Caco-2 (cell line): ENCODE measurements at regions not wholly inside any gene's neighbourhood (a gene's known extent, or its start where the extent isn't known, plus 50 kb on each side); places are given as distances from the start of the nearest gene placed in this dataset.
"Not testable (repeated sequence)": the region's sequence is repeated elsewhere in the genome, so short reads cannot be mapped to it uniquely, and the experiment has no call there.

Experiments used
- BruUV-seq: library from RNA; stranded (reverse); fragments of 400-500 nt; replicated peaks from 2 replicates; lab custom pipeline; 2021; lab: Mats Ljungman, UMichigan
- CTCF ChIA-PET: fragments of 300-600 bp; sonication (Branson Sonifier 250); formaldehyde crosslinking; loops from one replicate; lab custom pipeline; 2022; ENCODE audit warnings: antibody characterized with exemption; lab: Charles Lee
- POLR2A ChIA-PET: fragments of 300-600 bp; sonication (Branson Sonifier 250); formaldehyde crosslinking; loops from one replicate; lab custom pipeline; 2022; ENCODE audit warnings: antibody characterized with exemption; lab: Charles Lee
- DNase-seq, 2 experiments: peaks; one replicate each; pipeline versions ENCODE4 v3.0.0 to v3.0.0-alpha.2; 2020 to 2022
- H3K27me3 ChIP-seq: replicated peaks from 2 replicates; pipeline ENCODE4 v1.6.0; 2011; ENCODE audit warnings: low read length; ENCODE audit not compliant: control insufficient read depth, insufficient read depth
- H3K36me3 ChIP-seq: 2 replicates; pipeline ENCODE4 v1.5.1; 2011; ENCODE audit warnings: low read length; ENCODE audit not compliant: control insufficient read depth, insufficient read depth
- H3K4me1 ChIP-seq: fragments of 250-450 bp; sonication (Bioruptor Pico); 2 replicates; pipeline ENCODE4 v1.5.1; 2020; ENCODE audit warnings: mild to moderate bottlenecking
- H3K4me3 ChIP-seq: 2 replicates; pipeline ENCODE4 v1.5.1; 2011; ENCODE audit warnings: low read depth, mild to moderate bottlenecking, control low read depth, low read length
- H3K9me3 ChIP-seq: fragments of 250-450 bp; sonication (Bioruptor Pico); 2 replicates; pipeline ENCODE4 v1.5.1; 2020; ENCODE audit warnings: mild to moderate bottlenecking, moderate library complexity
- H3K27ac Mint-ChIP-seq: one replicate; pipeline ENCODE4 v1.8.0; 2022; ENCODE audit warnings: mixed read lengths; ENCODE audit not compliant: unreplicated experiment
- H3K27me3 Mint-ChIP-seq: one replicate; pipeline ENCODE4 v1.8.0; 2022; ENCODE audit warnings: mixed read lengths; ENCODE audit not compliant: insufficient read depth, unreplicated experiment
- H3K36me3 Mint-ChIP-seq: one replicate; pipeline ENCODE4 v1.8.0; 2022; ENCODE audit warnings: mild to moderate bottlenecking, mixed read lengths; ENCODE audit not compliant: insufficient read depth, unreplicated experiment
- H3K4me1 Mint-ChIP-seq: one replicate; pipeline ENCODE4 v1.8.0; 2022; ENCODE audit warnings: low read depth, mixed read lengths; ENCODE audit not compliant: unreplicated experiment
- H3K4me3 Mint-ChIP-seq: one replicate; pipeline ENCODE4 v1.8.0; 2022; ENCODE audit warnings: mild to moderate bottlenecking, moderate library complexity, mixed read lengths; ENCODE audit not compliant: unreplicated experiment
- H3K9me3 Mint-ChIP-seq: one replicate; pipeline ENCODE4 v1.8.0; 2022; ENCODE audit warnings: mixed read lengths; ENCODE audit not compliant: unreplicated experiment
- intact Hi-C: fragments of 100-400 bp; cut with micrococcal nuclease; formaldehyde crosslinking; loops from one replicate; pipeline ENCODE4 v1.10.0; 2022; ENCODE audit not compliant: unreplicated experiment
- TF ChIP-seq, protein P1 (sequence below), 2 experiments: fragments of 200-600 bp in 1 of 2; IDR thresholded peaks; 1 replicate in 1 of 2; 2 replicates in 1 of 2; pipeline versions ENCODE4 v1.5.1 to v1.8.0; 2011 to 2022; ENCODE audit warnings: antibody characterized with exemption in 1 of 2, control low read depth in 1 of 2, inconsistent platforms in 1 of 2, low read depth in 1 of 2, low read length in 1 of 2, mild to moderate bottlenecking in 1 of 2, moderate library complexity in 1 of 2; ENCODE audit not compliant: insufficient read depth in 1 of 2, severe bottlenecking in 1 of 2, unreplicated experiment in 1 of 2

DNA sequence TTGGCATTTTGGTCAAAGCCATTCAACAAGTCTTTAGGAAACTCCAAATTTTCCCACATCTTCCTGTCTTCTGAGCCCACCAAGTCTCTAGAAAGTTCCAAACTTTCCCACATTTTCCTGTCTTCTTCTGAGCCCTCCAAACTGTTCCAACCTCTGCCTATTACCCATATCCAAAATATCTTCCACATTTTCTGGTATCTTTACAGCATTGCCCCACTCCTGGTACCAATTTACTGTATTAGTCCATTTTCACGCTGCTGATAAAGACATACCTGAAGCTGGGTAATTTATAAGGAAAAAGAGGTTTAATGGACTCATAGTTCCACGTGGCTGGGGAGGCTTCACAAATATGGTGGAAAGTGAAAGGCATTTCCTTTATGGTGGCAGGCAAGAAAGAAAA lies 56.1 kb upstream of the GABRA3 start:
- H3K27me3 ChIP-seq, H3K4me1 Mint-ChIP-seq, H3K27me3 Mint-ChIP-seq, H3K4me1 ChIP-seq, H3K36me3 Mint-ChIP-seq, DNase-seq, CTCF ChIA-PET, POLR2A ChIA-PET, H3K36me3 ChIP-seq, H3K4me3 Mint-ChIP-seq, H3K27ac Mint-ChIP-seq, BruUV-seq, intact Hi-C loops, H3K4me3 ChIP-seq, H3K9me3 Mint-ChIP-seq, H3K9me3 ChIP-seq: not testable (repeated sequence)

- H3K4me1 ChIP-seq, result no peaks in the 10 kb centered on the region
- TF ChIP-seq, protein P1, sequence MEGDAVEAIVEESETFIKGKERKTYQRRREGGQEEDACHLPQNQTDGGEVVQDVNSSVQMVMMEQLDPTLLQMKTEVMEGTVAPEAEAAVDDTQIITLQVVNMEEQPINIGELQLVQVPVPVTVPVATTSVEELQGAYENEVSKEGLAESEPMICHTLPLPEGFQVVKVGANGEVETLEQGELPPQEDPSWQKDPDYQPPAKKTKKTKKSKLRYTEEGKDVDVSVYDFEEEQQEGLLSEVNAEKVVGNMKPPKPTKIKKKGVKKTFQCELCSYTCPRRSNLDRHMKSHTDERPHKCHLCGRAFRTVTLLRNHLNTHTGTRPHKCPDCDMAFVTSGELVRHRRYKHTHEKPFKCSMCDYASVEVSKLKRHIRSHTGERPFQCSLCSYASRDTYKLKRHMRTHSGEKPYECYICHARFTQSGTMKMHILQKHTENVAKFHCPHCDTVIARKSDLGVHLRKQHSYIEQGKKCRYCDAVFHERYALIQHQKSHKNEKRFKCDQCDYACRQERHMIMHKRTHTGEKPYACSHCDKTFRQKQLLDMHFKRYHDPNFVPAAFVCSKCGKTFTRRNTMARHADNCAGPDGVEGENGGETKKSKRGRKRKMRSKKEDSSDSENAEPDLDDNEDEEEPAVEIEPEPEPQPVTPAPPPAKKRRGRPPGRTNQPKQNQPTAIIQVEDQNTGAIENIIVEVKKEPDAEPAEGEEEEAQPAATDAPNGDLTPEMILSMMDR (IDR thresholded peaks at IDR 0.05; ENCODE audit: insufficient read depth in 1 of 2, low read depth in 1 of 2, low read length in 1 of 2, severe bottlenecking in 1 of 2, unreplicated experiment in 1 of 2), result no peak
- Mint-ChIP-seq H3K4me1 (no peaks in the 10 kb centered on the region), H3K36me3 (no peaks in the 10 kb centered on the region), H3K9me3 (no peaks in the 10 kb centered on the region), H3K27ac (no peak overlapping the region), H3K27me3 (peaks cover 3% of the 10 kb centered on the region), H3K4me3 (no peak overlapping the region)
- H3K9me3 ChIP-seq, result no peaks in the 10 kb centered on the region
- H3K27me3 ChIP-seq, result no peaks in the 10 kb centered on the region
- no peak for DNase-seq
- ChIA-PET POLR2A (no interaction called here), CTCF (no interaction called here)
- BruUV-seq, result no TSS peak
- H3K36me3 ChIP-seq, result no peaks in the 10 kb centered on the region
- intact Hi-C loops, result no loop called here
- H3K4me3 ChIP-seq, result no peak overlapping the region
Observed at GRCh38 chrX:152520653-152521052, 69.5 kb upstream of the GABRA3 start.

DNA sequence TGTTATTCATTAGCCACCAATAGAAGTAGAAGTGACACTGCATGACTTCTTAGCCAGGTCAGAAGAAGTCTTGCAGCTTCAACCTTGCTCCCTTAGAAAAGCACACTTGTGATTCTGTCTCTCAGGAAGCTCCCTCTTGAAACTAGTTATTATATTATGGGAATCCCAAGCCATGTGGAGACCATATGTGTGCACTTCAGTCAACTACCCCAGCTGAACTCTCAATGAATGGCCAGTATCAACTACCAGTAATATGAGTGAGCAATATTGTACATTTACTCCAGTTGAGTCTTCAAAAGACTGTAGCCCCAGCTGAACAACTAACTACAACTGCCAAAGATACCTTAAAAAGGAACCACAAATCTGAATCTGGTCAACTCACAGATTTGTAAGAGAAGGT lies 77.1 kb upstream of the GABRA3 start:
- TF ChIP-seq, protein P1 (IDR thresholded peaks at IDR 0.05; ENCODE audit: insufficient read depth in 1 of 2, low read depth in 1 of 2, low read length in 1 of 2, severe bottlenecking in 1 of 2, unreplicated experiment in 1 of 2), result no peak
- intact Hi-C loops, result no loop called here
- no peak overlapping the region for H3K4me3 ChIP-seq

GRCh38 chrX:152530967-152531366 lies 79.9 kb upstream of the GABRA3 start:
- Histone ChIP-seq H3K27me3 (no peaks in the 10 kb centered on the region), H3K36me3 (no peaks in the 10 kb centered on the region), H3K4me3 (no peak overlapping the region), H3K4me1 (no peaks in the 10 kb centered on the region), H3K9me3 (no peaks in the 10 kb centered on the region)
- Mint-ChIP-seq H3K27ac (no peak overlapping the region), H3K4me3 (no peak overlapping the region), H3K27me3 (peaks cover 4% of the 10 kb centered on the region), H3K4me1 (no peaks in the 10 kb centered on the region), H3K36me3 (no peaks in the 10 kb centered on the region), H3K9me3 (no peaks in the 10 kb centered on the region)
- no peak for DNase-seq
- CTCF ChIA-PET, result no interaction called here
- TF ChIP-seq, protein P1 (IDR thresholded peaks at IDR 0.05; ENCODE audit: insufficient read depth in 1 of 2, low read depth in 1 of 2, low read length in 1 of 2, severe bottlenecking in 1 of 2, unreplicated experiment in 1 of 2), result no peak
- intact Hi-C loops, result no loop called here
- no TSS peak for BruUV-seq
- POLR2A ChIA-PET, result no interaction called here

More for the DNA sequence above, 77.1 kb upstream of the GABRA3 start:
- Mint-ChIP-seq H3K4me3 (no peak overlapping the region), H3K4me1 (no peaks in the 10 kb centered on the region), H3K9me3 (no peaks in the 10 kb centered on the region), H3K27ac (no peak overlapping the region), H3K27me3 (no peaks in the 10 kb centered on the region), H3K36me3 (no peaks in the 10 kb centered on the region)
- ChIA-PET POLR2A (no interaction called here), CTCF (no interaction called here)
- no peak for DNase-seq
- BruUV-seq, result no TSS peak
- H3K9me3 ChIP-seq, result no peaks in the 10 kb centered on the region
- H3K4me1 ChIP-seq, result no peaks in the 10 kb centered on the region
- no peaks in the 10 kb centered on the region for H3K27me3 ChIP-seq
- H3K36me3 ChIP-seq, result no peaks in the 10 kb centered on the region
